SU-DHL-6 (cell line): ENCODE measurements at regions not wholly inside any gene's neighbourhood (a gene's known extent, or its start where the extent isn't known, plus 50 kb on each side); places are given as distances from the start of the nearest gene placed in this dataset.
A peak's percentile ranks its signal among the peaks of the same experiment; 100 is the strongest.

Source experiments
- H2AFZ ChIP-seq: fragments of 200-600 bp; sonication (generic); 2 replicates; pipeline ENCODE4 v1.6.1; 2014; ENCODE audit warnings: low read depth, mild to moderate bottlenecking, moderate library complexity, mixed read lengths, antibody characterized with exemption, low read length; ENCODE audit not compliant: severe bottlenecking
- H3F3A ChIP-seq: fragments of 200-600 bp; shearing (Covaris generic); 2 replicates; pipeline ENCODE4 v1.6.0; 2016; ENCODE audit warnings: antibody characterized with exemption, mild to moderate bottlenecking; ENCODE audit not compliant: insufficient read depth
- H3K27ac ChIP-seq: fragments of 200-600 bp; sonication (generic); 2 replicates; pipeline ENCODE4 v1.5.1; 2016; ENCODE audit warnings: low read depth, mild to moderate bottlenecking, low read length, moderate library complexity, mixed read lengths
- H3K27me3 ChIP-seq: fragments of 200-600 bp; sonication (generic), shearing (Covaris generic); 2 replicates; pipeline ENCODE4 v1.6.0; 2014; ENCODE audit warnings: mild to moderate bottlenecking, low read length
- H3K36me3 ChIP-seq: fragments of 200-600 bp; sonication (generic); 2 replicates; pipeline ENCODE4 v1.6.1; 2014; ENCODE audit warnings: mild to moderate bottlenecking, low read length, mixed read lengths
- H3K4me2 ChIP-seq: fragments of 300-600, 200-600 bp; shearing (Covaris generic), sonication (generic); 2 replicates; pipeline ENCODE4 v1.6.0; 2014; ENCODE audit warnings: low read length, low read depth, mild to moderate bottlenecking; ENCODE audit not compliant: poor library complexity, severe bottlenecking
- H3K4me3 ChIP-seq: fragments of 200-600 bp; sonication (generic); 2 replicates; pipeline ENCODE4 v1.5.1; 2014; ENCODE audit warnings: antibody characterized with exemption, low read length, mild to moderate bottlenecking, mixed read lengths; ENCODE audit not compliant: insufficient read depth, poor library complexity, severe bottlenecking
- H3K79me2 ChIP-seq: fragments of 200-600 bp; sonication (generic); 2 replicates; pipeline ENCODE4 v1.6.1; 2014; ENCODE audit warnings: mild to moderate bottlenecking, low read length, moderate library complexity; ENCODE audit not compliant: insufficient read depth
- H3K9ac ChIP-seq: fragments of 200-600 bp; sonication (generic); 2 replicates; pipeline ENCODE4 v1.7.0; 2014; ENCODE audit warnings: mild to moderate bottlenecking, low read length
- H3K9me2 ChIP-seq: fragments of 200-600 bp; sonication (generic); replicated peaks from 2 replicates; pipeline ENCODE4 v1.6.1; 2014; ENCODE audit warnings: low read length; ENCODE audit not compliant: insufficient read depth
- H3K9me3 ChIP-seq: fragments of 200-600 bp; sonication (generic); 2 replicates; pipeline ENCODE4 v1.6.1; 2014; ENCODE audit warnings: low read length, mixed read lengths; ENCODE audit not compliant: insufficient read depth
- H4K20me1 ChIP-seq: fragments of 200-600 bp; sonication (generic); 2 replicates; pipeline ENCODE4 v1.6.1; 2014; ENCODE audit warnings: low read depth, mild to moderate bottlenecking, antibody characterized with exemption, low read length, moderate library complexity, mixed read lengths
- EZH2phosphoT487 ChIP-seq: fragments of 200-600 bp; sonication (generic), shearing (Covaris generic); conservative IDR thresholded peaks from 2 replicates; pipeline ENCODE4 v1.6.1; 2018; ENCODE audit warnings: mild to moderate bottlenecking, antibody characterized with exemption, low read length, moderate library complexity, mixed read lengths
- TF ChIP-seq, protein P1 (sequence below): fragments of 200-600 bp; sonication (generic); IDR thresholded peaks from one replicate; pipeline ENCODE4 v1.5.1; 2017; ENCODE audit warnings: antibody characterized with exemption, mild to moderate bottlenecking, low read length, moderate library complexity; ENCODE audit not compliant: insufficient read depth, poor library complexity, severe bottlenecking

DNA sequence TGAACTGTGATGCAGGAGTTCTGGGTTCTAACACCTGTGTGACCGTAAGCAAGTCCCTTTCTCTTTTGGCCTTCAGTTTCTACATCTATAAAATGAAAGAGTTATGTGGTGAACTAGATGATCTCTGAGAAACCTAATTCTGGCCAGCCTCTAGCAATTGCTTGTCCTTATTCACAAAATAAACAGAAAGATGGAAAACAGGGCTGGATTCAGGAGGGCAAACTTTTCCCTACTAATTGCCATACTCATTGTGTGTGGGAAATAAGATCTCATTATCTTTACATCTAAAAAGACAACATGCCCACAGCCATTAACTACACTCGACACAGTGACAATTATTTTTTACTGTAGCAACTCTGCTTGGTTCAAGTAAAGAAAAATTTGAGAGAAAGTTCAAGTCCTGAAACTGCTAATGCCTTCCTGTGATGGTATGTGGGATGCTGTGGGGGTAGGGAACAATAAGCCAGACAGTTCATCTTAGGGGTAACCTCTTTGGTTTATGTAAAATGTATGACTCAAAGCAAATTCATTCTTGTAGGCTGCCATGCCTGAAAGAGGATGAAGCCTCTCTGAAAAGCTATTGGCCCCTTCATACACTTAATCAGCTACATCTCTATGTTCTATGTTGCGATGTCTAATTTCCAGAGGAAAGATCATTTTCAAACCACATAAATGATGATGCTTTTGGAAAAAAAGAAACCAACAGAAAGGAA lies 177.6 kb upstream of the BCL6 start:
- Histone ChIP-seq H2AFZ (peak overlapping the region; percentile 23), H3K9me2 (no peaks in the 10 kb centered on the region), H4K20me1 (no peaks in the 10 kb centered on the region), H3K4me3 (no peak overlapping the region), H3K27me3 (no peaks in the 10 kb centered on the region), H3K4me2 (peak overlapping the region; percentile 46), H3K27ac (peak overlapping the region; percentile 99), H3K36me3 (peaks cover 11% of the 10 kb centered on the region), H3K9me3 (peaks cover 9% of the 10 kb centered on the region; the same call in 1 of the 2 replicates), H3F3A (peaks cover 85% of the 10 kb centered on the region), H3K79me2 (no peaks in the 10 kb centered on the region), H3K9ac (peak overlapping the region; percentile 49)
- TF ChIP-seq EZH2phosphoT487: no peak
- TF ChIP-seq, protein P1, sequence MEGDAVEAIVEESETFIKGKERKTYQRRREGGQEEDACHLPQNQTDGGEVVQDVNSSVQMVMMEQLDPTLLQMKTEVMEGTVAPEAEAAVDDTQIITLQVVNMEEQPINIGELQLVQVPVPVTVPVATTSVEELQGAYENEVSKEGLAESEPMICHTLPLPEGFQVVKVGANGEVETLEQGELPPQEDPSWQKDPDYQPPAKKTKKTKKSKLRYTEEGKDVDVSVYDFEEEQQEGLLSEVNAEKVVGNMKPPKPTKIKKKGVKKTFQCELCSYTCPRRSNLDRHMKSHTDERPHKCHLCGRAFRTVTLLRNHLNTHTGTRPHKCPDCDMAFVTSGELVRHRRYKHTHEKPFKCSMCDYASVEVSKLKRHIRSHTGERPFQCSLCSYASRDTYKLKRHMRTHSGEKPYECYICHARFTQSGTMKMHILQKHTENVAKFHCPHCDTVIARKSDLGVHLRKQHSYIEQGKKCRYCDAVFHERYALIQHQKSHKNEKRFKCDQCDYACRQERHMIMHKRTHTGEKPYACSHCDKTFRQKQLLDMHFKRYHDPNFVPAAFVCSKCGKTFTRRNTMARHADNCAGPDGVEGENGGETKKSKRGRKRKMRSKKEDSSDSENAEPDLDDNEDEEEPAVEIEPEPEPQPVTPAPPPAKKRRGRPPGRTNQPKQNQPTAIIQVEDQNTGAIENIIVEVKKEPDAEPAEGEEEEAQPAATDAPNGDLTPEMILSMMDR: no peak

- Histone ChIP-seq H3K79me2 (no peaks in the 10 kb centered on the region), H4K20me1 (no peaks in the 10 kb centered on the region), H3K9me3 (peaks cover 9% of the 10 kb centered on the region; the same call in 1 of the 2 replicates), H3K27me3 (no peaks in the 10 kb centered on the region), H3K36me3 (peaks cover 11% of the 10 kb centered on the region), H2AFZ (no peak overlapping the region), H3K9ac (no peak overlapping the region), H3F3A (peaks cover 84% of the 10 kb centered on the region), H3K27ac (peak overlapping the region; percentile 99), H3K4me2 (no peak overlapping the region), H3K9me2 (no peaks in the 10 kb centered on the region), H3K4me3 (no peak overlapping the region)
- TF ChIP-seq, protein P1: no peak
- TF ChIP-seq EZH2phosphoT487: no peak
Measured at GRCh38 chr3:187924651-187925050, 179.4 kb upstream of the BCL6 start.

DNA sequence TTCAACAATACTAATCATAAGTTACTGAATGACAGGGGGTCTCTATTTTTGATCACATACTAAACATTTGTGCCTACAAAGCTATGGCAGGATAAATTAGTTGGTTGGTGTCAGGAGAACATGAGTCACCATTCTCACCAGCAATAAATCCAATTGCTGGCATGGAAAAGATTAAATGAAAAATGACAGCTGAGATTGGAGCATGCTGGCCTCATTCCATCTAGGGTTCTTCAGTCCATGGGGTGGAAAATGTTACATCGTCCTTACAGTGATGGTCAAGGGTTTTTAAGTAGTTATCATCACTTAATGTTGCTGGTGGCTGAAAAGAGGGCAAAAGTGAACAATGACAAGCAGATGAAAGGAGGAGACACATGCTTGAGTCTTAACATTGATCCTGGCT lies 180.1 kb upstream of the BCL6 start:
- no peak overlapping the region for H3K4me2 ChIP-seq
- H2AFZ ChIP-seq: no peak overlapping the region
- no peaks in the 10 kb centered on the region for H3K79me2 ChIP-seq
- H3K9me3 ChIP-seq: peaks cover 9% of the 10 kb centered on the region; the same call in 1 of the 2 replicates
- peak overlapping the region; percentile 99 for H3K27ac ChIP-seq
- TF ChIP-seq EZH2phosphoT487: no peak
- TF ChIP-seq, protein P1: no peak
- H3F3A ChIP-seq: peaks cover 83% of the 10 kb centered on the region
- no peak overlapping the region; the same call in 1 of the 2 replicates for H3K9ac ChIP-seq
- no peaks in the 10 kb centered on the region for H3K27me3 ChIP-seq
- H3K36me3 ChIP-seq: peaks cover 11% of the 10 kb centered on the region
- H4K20me1 ChIP-seq: no peaks in the 10 kb centered on the region
- H3K4me3 ChIP-seq: no peak overlapping the region
- no peaks in the 10 kb centered on the region for H3K9me2 ChIP-seq
